Liver (tissue), 8 donors: ENCODE measurements at regions not wholly inside any gene's neighbourhood (a gene's known extent, or its start where the extent isn't known, plus 50 kb on each side); places are given as distances from the start of the nearest gene placed in this dataset.

ENCODE experiments used
- DNase-seq: peaks from one replicate; pipeline ENCODE4 v3.0.0-alpha.2; 2017; ENCODE audit warnings: low spot score
- H3K27ac ChIP-seq, 2 donors: one replicate each; pipeline ENCODE4 v1.7.0; 2013; ENCODE audit warnings: inconsistent platforms in 2 of 2, low read length in 2 of 2, control low read depth in 1 of 2, low read depth in 1 of 2, mild to moderate bottlenecking in 1 of 2
- H3K27me3 ChIP-seq, 4 donors: one replicate each; pipeline versions ENCODE4 v1.6.1 to v1.7.0; 2013; ENCODE audit warnings: low read length in 3 of 4, inconsistent platforms in 1 of 4, mild to moderate bottlenecking in 1 of 4, moderate library complexity in 1 of 4; ENCODE audit not compliant: control insufficient read depth in 4 of 4, insufficient read depth in 4 of 4
- H3K36me3 ChIP-seq, 4 donors: one replicate each; pipeline versions ENCODE4 v1.6.1 to v1.7.0; 2013; ENCODE audit warnings: low read length in 3 of 4, mild to moderate bottlenecking in 3 of 4, low read depth in 1 of 4, moderate library complexity in 1 of 4; ENCODE audit not compliant: control insufficient read depth in 4 of 4, insufficient read depth in 3 of 4
- H3K4me1 ChIP-seq, 4 donors: one replicate each; pipeline versions ENCODE4 v1.6.1 to v1.7.0; 2013; ENCODE audit warnings: low read length in 3 of 4, mild to moderate bottlenecking in 3 of 4, moderate library complexity in 1 of 4; ENCODE audit not compliant: control insufficient read depth in 4 of 4, insufficient read depth in 4 of 4
- H3K4me3 ChIP-seq, 3 donors: one replicate each; pipeline versions ENCODE4 v1.6.1 to v1.7.0; 2013; ENCODE audit warnings: low read length in 3 of 3, control low read depth in 1 of 3, low read depth in 1 of 3, mild to moderate bottlenecking in 1 of 3
- H3K9ac ChIP-seq, 2 donors: one replicate each; pipeline ENCODE4 v1.7.0; 2013; ENCODE audit warnings: low read length in 2 of 2, mild to moderate bottlenecking in 2 of 2, moderate library complexity in 2 of 2, control low read depth in 1 of 2, low read depth in 1 of 2
- H3K9me3 ChIP-seq, 4 donors: one replicate each; pipeline versions ENCODE4 v1.6.1 to v1.7.0; 2013; ENCODE audit warnings: low read length in 3 of 4; ENCODE audit not compliant: control insufficient read depth in 4 of 4
- EGR1 ChIP-seq, 2 donors: IDR thresholded peaks; 2 replicates each; pipeline ENCODE4 v1.6.1; 2016 to 2018; ENCODE audit warnings: antibody characterized with exemption in 2 of 2, low read depth in 2 of 2
- FOXA1 ChIP-seq: IDR thresholded peaks from 2 replicates; pipeline ENCODE4 v1.6.1; 2016; ENCODE audit warnings: antibody characterized with exemption
- FOXA2 ChIP-seq: IDR thresholded peaks from 2 replicates; pipeline ENCODE4 v1.6.1; 2016; ENCODE audit warnings: antibody characterized with exemption
- GABPA ChIP-seq, 2 donors: IDR thresholded peaks in 1 of 2; conservative IDR thresholded peaks in 1 of 2; 2 replicates each; pipeline ENCODE4 v1.6.1; 2016; ENCODE audit warnings: antibody characterized with exemption in 2 of 2, mild to moderate bottlenecking in 1 of 2, moderate library complexity in 1 of 2
- HNF4A ChIP-seq, 2 donors: conservative IDR thresholded peaks; 2 replicates each; pipeline ENCODE4 v1.6.1; 2016; ENCODE audit warnings: antibody characterized with exemption in 2 of 2, mild to moderate bottlenecking in 2 of 2
- HNF4G ChIP-seq: IDR thresholded peaks from 2 replicates; pipeline ENCODE4 v1.6.1; 2016; ENCODE audit warnings: antibody characterized with exemption
- JUND ChIP-seq, 2 donors: IDR thresholded peaks; 2 replicates each; pipeline ENCODE4 v1.6.1; 2016; ENCODE audit warnings: antibody characterized with exemption in 2 of 2
- MAX ChIP-seq: IDR thresholded peaks from 2 replicates; pipeline ENCODE4 v1.6.1; 2016; ENCODE audit warnings: antibody characterized with exemption
- NR2F2 ChIP-seq: IDR thresholded peaks from 2 replicates; pipeline ENCODE4 v1.6.1; 2016; ENCODE audit warnings: antibody characterized with exemption
- RAD21 ChIP-seq, 2 donors: IDR thresholded peaks; 2 replicates each; pipeline ENCODE4 v1.6.1; 2016; ENCODE audit warnings: antibody characterized with exemption in 2 of 2, mild to moderate bottlenecking in 2 of 2
- REST ChIP-seq: IDR thresholded peaks from 2 replicates; pipeline ENCODE4 v1.6.1; 2016; ENCODE audit warnings: antibody characterized with exemption, mild to moderate bottlenecking
- RXRA ChIP-seq, 2 donors: IDR thresholded peaks; 2 replicates each; pipeline ENCODE4 v1.6.1; 2017 to 2018; ENCODE audit warnings: antibody characterized with exemption in 2 of 2, mild to moderate bottlenecking in 1 of 2
- SP1 ChIP-seq: IDR thresholded peaks from 2 replicates; pipeline ENCODE4 v1.6.1; 2018; ENCODE audit warnings: antibody characterized with exemption, mild to moderate bottlenecking
- TAF1 ChIP-seq: conservative IDR thresholded peaks from 2 replicates; pipeline ENCODE4 v1.6.1; 2016; ENCODE audit warnings: antibody characterized with exemption, mild to moderate bottlenecking
- YY1 ChIP-seq: IDR thresholded peaks from 2 replicates; pipeline ENCODE4 v1.6.1; 2016; ENCODE audit warnings: antibody characterized with exemption, mild to moderate bottlenecking
- ZBTB33 ChIP-seq: IDR thresholded peaks from 2 replicates; pipeline ENCODE4 v1.6.1; 2016; ENCODE audit warnings: antibody characterized with exemption
- WGBS: extraction: QIAGEN DNeasy Blood & Tissue Kit; methylation state at CpG from one replicate; pipeline ENCODE4 v1.1.7; 2013; 5-methylcytosine and 5-hydroxymethylcytosine counted together
- TF ChIP-seq, protein P1 (sequence below): IDR thresholded peaks from 2 replicates; pipeline ENCODE4 v1.6.1; 2016; ENCODE audit warnings: antibody characterized with exemption
- TF ChIP-seq, protein P2 (sequence below): fragments of 150-350 bp; IDR thresholded peaks from 2 replicates; pipeline ENCODE4 v1.5.1; 2017; ENCODE audit warnings: improper control_type of control experiment, low read depth, low read length; ENCODE audit not compliant: missing input control
- donor health status: healthy.
- donor health status: healthy.
- donor health status: healthy.
- donor health status: healthy.
- donor health status: healthy.

GRCh38 chr5:120037451-120037850, 408.1 kb downstream of the FAM170A start:
- Histone ChIP-seq H3K27me3 (no peaks in the 10 kb centered on the region), H3K36me3 (no peaks in the 10 kb centered on the region), H3K9ac (no peak overlapping the region), H3K9me3 (no peaks in the 10 kb centered on the region), H3K27ac (no peak overlapping the region), H3K4me1 (no peaks in the 10 kb centered on the region), H3K4me3 (no peak overlapping the region)
- no peak for DNase-seq
- TF ChIP-seq MAX, result no peak
- TF ChIP-seq SP1, result no peak
- TF ChIP-seq, protein P1, sequence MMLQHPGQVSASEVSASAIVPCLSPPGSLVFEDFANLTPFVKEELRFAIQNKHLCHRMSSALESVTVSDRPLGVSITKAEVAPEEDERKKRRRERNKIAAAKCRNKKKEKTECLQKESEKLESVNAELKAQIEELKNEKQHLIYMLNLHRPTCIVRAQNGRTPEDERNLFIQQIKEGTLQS, result no peak
- no peak for TF ChIP-seq RXRA (IDR thresholded peaks at IDR 0.05)
- no peak for TF ChIP-seq JUND (IDR thresholded peaks at IDR 0.05)
- TF ChIP-seq FOXA2, result no peak
- no peak for TF ChIP-seq GABPA (IDR thresholded peaks at IDR 0.05 in 1 of 2, conservative IDR thresholded peaks at IDR 0.05 in 1 of 2)
- 54% methylated on average over 3 of the region's 3 CpGs for WGBS

GRCh38 chr5:120039111-120039510, 409.8 kb downstream of the FAM170A start:
- Histone ChIP-seq H3K4me1 (no peaks in the 10 kb centered on the region), H3K27ac (no peak overlapping the region), H3K27me3 (no peaks in the 10 kb centered on the region), H3K9me3 (no peaks in the 10 kb centered on the region), H3K36me3 (no peaks in the 10 kb centered on the region), H3K9ac (no peak overlapping the region), H3K4me3 (no peak overlapping the region)
- TF ChIP-seq JUND (IDR thresholded peaks at IDR 0.05), result no peak
- TF ChIP-seq, protein P2, sequence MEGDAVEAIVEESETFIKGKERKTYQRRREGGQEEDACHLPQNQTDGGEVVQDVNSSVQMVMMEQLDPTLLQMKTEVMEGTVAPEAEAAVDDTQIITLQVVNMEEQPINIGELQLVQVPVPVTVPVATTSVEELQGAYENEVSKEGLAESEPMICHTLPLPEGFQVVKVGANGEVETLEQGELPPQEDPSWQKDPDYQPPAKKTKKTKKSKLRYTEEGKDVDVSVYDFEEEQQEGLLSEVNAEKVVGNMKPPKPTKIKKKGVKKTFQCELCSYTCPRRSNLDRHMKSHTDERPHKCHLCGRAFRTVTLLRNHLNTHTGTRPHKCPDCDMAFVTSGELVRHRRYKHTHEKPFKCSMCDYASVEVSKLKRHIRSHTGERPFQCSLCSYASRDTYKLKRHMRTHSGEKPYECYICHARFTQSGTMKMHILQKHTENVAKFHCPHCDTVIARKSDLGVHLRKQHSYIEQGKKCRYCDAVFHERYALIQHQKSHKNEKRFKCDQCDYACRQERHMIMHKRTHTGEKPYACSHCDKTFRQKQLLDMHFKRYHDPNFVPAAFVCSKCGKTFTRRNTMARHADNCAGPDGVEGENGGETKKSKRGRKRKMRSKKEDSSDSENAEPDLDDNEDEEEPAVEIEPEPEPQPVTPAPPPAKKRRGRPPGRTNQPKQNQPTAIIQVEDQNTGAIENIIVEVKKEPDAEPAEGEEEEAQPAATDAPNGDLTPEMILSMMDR, result no peak
- TF ChIP-seq FOXA1, result no peak
- TF ChIP-seq GABPA (IDR thresholded peaks at IDR 0.05 in 1 of 2, conservative IDR thresholded peaks at IDR 0.05 in 1 of 2), result no peak
- TF ChIP-seq RXRA (IDR thresholded peaks at IDR 0.05), result no peak
- TF ChIP-seq REST, result no peak
- no peak for TF ChIP-seq MAX
- TF ChIP-seq ZBTB33, result no peak
- TF ChIP-seq HNF4A (conservative IDR thresholded peaks at IDR 0.05), result no peak
- TF ChIP-seq SP1, result no peak
- TF ChIP-seq FOXA2, result no peak
- no peak for TF ChIP-seq YY1
- TF ChIP-seq NR2F2, result no peak
- TF ChIP-seq TAF1, result no peak
- no peak for TF ChIP-seq HNF4G
- TF ChIP-seq RAD21 (IDR thresholded peaks at IDR 0.05), result no peak
- no peak for TF ChIP-seq EGR1 (IDR thresholded peaks at IDR 0.05; ENCODE audit: low read depth in 2 of 2)
- TF ChIP-seq, protein P1, result no peak
- 74% methylated on average over 3 of the region's 3 CpGs for WGBS
- no peak for DNase-seq
